Iris pigment epithelial cell (primary cell): ENCODE measurements at regions not wholly inside any gene's neighbourhood (a gene's known extent, or its start where the extent isn't known, plus 50 kb on each side); places are given as distances from the start of the nearest gene placed in this dataset.

Source experiments
- DNase-seq: peaks from one replicate; pipeline ENCODE4 v3.0.0-alpha.2; 2011; ENCODE audit warnings: low read depth

DNA sequence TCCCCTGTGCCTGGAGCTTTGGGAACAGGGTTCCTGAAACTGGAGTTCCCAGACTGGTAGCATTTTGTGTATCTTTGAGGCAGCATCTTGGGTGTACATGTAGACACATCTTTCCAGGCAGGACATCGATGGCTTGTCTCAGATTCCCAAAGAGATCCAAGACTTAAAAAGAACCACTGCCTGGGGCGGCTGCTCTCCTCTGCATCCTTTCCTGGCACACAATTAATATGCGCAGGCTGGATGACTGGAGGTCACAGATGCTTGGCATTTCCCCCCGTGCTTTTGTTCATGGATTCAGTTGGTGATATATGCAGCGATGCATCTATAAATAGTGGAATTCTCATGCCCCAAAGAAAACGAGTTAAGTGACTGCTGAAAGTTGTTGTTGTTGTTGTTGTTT lies 80.5 kb downstream of the CLDN34 start:
- no peak for DNase-seq

DNA sequence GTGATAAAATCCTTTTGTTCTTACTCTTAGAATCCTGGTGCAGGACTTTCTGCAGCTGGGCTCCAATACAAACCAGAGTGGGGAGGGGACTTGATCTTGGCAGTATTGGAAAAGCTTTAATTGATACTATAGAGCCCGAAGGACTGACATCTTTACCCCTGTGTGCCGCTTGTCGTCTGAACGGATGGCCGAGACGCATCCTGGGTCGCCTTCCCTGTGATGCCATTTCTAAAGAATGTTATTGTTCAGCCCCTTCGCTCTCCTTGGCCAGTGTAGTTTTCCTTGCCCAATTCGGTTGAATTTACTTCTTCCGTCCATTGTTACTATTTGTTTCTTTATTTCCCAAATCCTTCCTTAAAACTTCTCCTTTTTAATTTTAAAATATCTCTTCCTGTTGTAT lies 80.9 kb downstream of the CLDN34 start:
- no peak for DNase-seq

DNA sequence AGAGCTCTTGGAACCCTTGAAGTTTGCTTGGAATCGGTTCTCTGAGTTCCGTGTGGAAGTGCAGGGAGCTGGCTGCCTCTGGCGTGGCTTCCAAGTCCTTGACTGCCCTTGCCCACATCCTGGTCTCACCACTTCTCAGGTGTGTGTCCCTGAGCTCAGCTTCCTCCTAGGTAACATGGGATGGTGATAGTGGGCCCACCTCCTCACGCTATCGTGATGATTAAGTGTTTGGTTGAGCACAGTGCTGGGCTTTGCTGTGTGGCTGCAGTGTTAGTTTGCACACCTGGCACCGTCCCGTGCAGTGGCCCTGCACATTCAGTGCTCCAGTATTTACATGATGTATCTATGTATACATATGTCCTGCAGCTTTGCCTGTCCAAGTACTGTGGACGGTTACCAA lies 81.5 kb downstream of the CLDN34 start:
- no peak for DNase-seq

DNA sequence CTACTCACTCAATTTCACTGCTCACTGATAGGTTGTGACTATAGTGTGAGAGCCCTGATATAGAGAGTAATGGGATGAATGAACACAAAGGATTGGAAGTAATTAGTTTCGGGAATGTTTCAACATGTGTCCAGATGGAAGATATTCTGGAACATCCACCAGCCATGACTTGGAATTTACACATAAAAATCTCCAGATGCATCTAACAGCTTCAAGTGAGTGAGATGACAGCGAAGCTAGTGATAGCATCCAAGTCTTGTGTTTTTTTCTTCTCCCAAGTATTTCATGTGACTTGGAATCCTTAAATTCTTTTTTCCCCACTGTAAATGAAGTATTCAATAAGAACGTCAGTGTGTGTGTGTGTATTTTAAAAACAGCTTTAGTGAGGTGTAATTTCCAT lies 82.1 kb downstream of the CLDN34 start:
- no peak for DNase-seq

DNA sequence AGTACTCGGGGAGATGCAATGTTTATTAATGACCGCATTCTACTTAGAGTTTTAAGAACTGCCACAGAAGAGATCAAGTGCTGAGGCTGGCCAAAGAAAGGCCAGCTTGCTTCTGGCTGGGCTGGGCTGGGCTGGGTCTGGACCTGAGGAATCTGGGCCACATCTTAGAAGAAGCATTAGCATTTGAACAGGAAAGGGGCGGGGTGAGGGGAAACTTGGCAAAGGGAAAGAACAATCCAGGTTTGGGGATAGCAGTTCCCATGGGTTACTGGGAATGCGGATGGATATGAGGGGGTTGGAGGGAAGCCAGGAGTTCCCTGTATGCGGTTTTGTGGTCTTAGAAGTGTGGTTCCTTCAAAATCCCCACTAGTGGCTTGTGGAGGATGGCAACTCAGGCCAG lies 83.3 kb downstream of the CLDN34 start:
- DNase-seq, result no peak

DNA sequence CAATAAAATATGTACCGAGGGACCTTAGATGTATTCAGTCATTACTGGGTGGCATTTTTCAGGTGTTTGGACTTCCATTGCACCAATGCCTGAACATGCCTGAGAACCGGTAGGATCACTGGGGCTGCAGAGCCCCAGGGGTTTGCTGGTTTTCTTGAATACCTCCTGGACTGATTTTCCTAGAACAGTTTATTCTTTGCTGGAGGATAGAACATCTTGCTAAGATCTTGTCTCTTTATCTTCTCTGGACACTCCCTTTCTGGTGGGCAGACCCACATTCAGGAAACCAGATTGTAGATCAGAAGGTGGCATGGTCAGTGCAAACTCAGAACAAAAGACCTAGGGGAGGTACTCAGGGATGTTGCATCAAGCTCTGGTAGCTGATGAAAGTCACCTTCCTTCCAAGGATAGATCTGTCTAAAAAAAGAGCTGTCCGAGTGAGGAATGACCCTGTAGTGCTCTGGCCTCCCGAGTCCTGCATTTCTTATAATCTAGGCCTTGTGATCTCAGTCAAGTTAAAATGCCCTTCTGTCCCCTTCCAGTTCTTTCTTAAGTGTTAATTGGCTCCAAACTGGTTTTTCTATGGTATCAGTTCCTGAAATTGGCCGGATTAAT lies 84.8 kb downstream of the CLDN34 start:
- DNase-seq, result no peak

DNA sequence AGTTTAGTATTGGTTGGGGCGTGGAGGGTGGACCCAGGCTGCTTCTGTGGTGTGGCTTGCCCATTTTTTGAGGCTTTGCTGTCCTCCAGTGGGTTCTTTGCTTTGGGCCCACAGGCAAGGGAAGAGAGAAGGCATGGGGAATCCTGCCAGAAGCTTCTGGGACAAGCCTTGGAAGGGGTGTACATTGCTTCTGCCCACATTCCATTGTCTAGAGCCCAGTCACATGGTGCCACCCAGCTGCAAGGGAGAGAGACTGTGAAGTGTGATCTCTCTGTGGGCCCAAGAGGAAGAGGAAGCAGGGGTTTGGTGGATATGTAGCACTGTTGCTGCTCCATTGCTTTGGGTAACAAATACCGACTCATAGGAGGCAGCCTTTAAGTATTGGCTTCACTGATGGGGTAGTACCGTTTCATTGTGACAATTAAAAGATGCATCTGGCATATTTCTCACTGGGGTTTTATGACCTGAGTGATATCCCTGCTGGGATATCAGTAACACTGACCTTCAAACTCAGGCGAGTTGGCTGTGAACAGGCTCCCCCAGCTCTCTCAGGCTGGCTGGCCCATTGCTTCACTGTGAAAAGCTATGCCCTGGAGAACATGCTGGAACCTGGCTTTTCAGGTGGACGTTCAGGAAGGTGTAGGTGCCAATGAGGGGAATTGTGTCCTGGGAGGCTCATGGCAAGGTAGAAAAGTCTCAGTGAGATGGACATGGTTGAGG lies 85.9 kb downstream of the CLDN34 start:
- no peak for DNase-seq

DNA sequence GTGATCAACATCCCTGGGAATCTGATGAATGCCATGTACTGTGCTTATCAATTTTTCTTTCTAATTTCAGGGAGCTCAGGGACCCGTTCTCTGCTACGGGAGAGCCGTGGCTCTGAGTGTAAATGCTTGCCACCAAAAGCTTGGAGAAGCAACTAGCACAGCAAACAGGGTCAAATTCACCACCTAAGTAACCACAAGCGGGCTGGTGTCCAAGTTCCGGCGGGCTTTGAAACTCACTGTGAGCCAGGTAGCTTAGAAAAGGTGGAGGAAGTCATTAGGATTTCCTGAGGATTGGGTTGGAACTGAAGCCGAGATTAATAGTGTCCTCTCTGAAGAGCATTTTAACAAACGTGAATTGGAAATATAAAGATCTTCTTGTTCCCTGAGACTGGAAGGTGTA lies 87.2 kb downstream of the CLDN34 start:
- DNase-seq, result no peak

DNA sequence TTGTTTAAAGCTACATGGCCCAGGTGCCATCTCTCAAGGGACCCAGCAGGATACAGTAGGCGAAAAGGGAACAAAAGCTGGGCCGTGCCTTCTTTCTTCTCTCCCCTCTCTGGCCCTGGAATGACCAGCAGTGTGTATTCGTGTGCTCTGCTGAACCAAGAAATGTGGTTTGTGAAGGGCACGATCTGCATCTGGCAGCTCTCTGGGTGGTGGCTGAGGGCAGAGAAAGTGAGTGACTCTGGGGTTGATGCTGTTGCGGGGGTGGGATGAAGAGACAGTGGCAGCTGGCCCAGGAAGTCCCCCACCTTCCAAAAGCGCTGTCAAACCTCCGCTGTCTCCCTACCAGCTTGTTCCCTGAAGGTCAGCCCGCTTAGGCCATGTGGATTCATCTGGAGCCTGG lies 88.3 kb downstream of the CLDN34 start:
- DNase-seq, result no peak

DNA sequence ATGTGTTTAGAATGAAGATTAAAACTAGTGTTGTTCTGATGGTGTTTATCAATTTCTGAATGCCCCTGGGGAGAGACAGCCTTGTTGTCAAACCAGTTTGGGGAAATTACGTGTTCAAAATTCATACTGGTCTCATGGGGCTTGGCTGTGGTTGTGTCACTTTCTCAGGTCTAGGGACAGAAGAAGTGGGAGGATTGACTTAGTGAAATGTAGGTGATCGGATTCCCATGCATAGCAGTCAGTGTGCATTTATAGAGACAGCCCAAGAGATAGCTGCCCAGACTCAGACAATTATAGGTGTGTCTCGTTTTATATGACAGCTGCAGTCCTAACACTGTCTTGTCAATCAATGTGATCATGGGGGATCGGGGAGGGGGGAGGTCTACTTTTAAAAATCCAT lies 94.4 kb upstream of the CLCN4 start:
- no peak for DNase-seq

DNA sequence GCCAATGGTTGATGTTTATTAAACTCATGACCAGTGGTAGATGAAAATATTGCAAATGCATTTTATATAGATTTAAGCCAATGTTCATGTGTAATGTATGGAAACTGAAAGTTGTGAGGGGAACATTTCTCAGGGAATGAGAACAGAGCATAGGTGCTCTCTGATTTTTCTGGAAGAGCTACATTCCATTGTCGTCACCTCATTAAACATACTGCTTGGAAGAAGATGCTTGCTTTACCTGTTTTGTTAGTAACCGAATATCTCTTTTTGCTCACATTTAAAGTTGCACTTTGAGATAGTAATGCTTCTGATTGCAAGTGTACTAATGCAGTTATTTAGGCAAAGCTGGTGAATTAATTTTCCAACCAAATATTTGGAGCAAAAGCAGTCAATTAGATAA lies 93.8 kb upstream of the CLCN4 start:
- DNase-seq, result no peak

DNA sequence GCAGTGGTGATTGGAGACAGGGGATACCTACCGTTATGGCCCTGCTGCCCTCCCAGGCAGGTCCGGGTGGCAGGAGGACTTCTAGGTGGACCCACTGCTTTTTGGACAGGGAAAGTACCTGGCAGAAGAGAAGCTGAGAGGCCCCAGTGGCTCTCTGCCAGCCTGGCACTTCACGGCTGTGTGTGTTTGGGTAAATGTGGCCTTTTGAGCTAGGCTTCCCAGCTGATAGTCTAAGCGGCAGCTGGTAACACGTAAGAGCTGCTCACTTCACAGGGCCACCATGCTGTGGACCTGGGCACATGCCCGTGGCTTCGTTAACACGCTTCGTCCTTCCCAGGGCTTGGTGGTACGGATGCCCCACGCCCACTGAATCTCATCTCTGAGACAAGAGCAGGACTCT lies 92.0 kb upstream of the CLCN4 start:
- DNase-seq, result no peak

DNA sequence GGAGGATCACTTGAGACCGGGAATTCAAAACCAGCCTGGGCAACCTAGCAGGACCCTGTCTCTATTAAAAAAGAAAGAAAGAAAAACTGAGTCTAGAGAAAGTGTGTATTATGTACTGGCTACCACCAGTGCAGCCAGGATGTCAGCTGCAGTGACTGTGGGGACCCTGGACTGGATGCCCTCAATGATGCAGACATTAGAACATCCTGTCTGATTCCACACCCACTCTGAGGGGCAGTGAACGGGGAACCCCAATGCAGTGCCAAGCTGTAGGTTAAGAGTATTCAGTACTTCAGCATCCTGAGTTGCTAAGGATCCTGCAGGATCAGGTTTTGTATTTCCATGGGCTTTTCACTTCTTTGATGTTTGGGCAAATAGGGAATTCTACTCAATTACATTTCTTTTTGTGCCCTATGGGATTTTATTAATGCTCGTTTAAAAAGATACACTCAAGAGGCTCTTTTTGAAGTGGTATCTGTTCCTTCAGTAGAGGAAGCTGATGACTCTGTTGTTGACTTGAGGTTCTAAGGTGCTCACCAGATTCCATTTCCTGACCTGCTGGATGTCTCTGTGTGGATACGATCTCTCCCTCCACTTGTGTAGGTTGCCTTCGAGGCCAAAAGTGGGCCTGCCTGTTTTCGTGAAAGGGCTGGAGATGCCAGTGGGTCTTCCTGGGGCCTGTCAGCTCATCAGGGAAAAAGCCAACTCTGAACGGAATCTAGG lies 85.9 kb upstream of the CLCN4 start:
- no peak for DNase-seq

DNA sequence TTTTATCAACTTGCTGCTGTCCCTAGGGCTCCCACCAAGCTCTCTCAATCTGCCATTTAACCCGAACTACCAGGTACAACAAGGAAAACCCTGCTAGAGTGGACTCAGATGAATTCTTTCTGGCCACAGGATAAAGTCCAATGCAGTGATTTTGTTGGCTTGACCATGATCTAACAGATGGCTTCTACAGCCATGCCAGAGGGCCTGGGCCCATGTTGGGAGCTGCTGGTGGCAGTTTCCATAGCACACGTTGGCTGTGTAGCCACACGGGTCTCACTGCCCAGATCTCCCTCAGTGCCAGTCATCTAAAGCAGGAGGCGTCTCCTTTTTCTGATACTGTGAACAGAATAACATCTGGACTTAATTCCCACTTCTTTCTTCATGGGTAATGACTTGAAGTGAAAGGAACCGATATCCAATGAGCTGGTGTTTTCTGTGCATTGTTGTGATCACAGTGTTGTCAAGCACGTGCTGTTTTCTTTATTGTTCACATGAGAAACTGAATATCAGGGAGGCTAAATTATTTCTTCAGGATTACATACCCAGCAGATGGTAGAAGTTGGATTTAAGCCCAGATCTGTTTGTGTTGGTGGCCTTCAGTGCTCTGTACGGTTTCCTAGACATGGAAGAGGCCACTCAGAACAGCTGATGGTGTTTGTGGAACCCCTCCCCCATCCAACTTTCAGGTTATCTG lies 85.2 kb upstream of the CLCN4 start:
- no peak for DNase-seq

DNA sequence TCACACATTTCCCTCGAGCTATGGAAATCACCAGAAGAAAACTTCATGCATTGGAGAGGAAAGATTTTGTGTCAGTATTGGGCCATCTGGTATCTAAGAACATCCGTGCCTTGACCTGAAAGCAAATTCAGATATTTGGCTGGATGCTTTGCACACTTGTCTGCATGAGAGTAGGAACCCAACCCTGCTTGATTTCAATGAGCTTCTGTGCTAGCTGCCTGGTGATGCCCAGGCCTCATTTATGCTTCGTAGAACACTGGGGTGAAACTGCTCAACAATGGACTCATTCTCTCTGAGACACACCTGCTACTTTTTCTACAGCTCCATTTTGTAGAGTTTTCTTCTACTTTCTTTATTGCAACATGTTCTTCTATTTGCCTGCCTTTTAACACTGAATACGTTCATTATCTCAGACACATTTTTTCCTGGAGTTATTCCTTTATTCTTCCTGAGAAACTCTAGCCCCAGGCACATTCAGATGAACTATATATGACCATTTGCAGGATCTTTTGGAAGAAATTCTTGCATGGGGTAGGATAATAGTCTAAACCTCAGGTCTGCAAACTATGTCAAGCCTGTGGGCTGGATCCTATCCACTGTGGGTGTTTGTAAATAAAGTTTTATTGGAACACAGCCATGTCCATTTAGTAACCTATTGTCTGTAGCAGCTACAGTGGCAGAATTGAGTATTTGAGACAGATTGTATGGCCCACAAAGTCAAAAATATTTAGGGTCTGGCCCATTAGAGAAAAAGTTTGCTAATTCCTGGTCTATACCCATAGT lies 83.8 kb upstream of the CLCN4 start:
- no peak for DNase-seq

DNA sequence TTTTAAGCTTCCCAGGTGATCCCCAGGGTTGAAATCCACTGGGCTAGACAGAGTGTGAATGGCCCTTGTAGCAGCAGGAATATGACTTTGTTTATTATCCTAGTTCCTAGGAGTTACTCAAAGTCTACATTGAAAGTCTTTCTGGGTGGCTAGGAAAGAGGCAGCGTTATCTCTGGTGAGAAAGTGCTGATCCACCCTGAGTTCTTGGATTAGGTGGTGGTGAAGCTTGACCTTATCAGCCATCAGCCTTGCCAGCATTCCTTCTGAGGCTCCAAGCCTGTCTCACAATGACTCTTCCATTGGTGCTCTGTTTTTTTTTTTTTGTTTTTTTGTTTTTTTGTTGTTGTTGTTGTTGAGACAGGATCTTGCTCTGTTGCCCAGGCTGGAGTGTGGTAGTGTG lies 83.1 kb upstream of the CLCN4 start:
- DNase-seq, result no peak

DNA sequence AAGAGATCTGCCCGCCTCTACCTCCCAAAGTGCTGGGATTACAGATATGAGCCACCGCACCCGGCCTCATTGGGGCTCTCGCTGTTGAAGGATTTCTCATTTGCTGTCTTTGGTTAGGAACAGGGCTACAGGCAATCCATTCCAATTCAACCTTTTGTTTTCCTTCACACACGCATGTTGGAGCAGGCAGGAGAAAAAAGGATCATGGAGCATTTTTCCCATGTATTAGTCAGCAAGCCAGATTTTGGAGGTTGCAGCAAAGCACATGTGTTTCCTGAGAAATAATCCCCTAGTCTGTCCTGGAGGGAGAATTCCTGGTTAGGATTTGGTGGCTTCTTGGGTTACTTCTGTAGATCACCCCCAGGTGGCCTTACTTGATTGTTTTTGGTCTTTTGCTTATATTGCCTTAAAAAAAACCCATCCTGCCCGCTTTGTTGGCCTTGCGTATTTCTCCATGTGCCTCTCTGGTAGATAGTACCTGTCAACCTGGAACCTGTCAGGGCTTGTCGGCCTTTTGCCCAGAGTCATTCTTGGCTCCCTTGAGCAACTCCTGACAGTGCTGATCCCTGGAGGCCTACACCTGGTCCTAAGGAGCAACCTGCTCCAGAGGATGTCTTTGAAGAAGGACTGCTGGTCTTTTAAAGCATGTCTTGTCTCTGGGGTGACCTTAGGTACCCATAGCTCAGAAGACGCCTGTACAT lies 82.4 kb upstream of the CLCN4 start:
- no peak for DNase-seq

DNA sequence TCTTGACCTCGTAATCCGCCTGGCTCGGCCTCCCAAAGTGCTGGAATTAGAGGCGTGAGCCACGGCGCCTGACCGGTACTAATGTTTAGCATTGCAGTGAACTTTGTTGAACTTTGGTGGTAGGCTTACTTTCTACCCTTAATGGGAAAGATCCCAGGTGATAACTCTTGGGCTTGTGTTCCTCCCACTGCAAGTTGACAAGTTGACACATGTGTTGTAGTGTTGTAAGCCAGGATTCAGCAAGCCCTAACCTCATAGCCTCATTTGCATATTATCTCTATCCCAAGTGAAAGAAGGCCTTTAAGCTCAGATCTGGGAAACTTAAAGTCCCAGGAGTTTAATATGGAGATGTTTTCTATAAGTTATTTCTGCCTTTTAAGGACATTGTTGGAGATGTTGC lies 80.0 kb upstream of the CLCN4 start:
- DNase-seq, result no peak

DNA sequence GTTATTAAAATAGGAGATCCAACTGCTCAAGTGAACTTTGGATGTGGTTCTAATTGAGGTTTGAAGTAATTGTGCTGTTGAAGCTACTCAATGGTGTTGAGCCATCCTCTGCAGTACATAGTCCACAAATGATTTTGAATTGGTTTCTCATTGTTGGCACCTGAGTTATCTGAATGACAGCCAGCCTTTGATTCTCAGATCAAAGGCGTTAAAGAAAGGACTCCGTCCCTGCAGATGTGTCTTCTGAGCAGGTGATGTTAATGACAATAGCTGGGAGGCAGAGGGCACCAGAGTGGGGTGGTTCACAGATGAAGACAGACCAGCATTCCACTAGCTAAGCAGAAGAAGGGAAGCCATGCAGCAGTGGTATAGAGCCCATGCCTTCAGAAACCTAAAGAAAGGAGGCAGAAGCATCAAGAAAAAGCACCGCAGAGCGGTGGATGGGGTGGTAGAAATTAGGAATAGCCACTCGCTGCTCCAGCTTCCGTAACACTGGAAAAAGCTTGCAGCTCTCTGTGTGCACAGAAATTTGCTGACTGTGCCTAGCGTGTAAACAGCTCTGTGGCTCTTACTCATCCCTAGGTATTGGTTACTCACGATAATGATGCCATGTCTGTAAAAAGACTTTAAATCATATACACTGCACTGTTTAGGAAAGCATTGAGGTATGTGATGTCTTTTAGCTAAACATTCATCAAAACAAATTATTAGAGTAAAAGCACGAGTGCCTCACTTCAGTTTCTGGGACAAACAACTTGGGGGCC lies 79.2 kb upstream of the CLCN4 start:
- DNase-seq, result peak; percentile 52

DNA sequence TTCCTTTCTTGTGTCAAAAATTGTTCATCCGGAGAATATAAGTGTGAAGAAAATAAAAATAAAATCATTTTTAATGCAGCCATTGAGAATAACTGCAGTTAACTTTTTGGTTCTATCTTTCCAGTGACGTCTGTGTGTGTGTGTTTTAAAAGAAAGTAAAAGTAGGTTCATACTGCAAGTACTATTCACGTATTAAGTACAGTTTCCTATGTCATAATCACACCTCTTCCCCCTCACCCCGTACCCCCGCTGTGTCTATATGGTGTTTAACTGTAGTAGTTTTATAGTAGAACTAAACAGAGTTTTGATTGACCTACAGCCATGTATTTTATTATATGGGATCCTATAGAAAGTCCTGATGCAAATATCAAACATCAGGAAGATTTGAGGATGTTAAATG lies 78.5 kb upstream of the CLCN4 start:
- no peak for DNase-seq

DNA sequence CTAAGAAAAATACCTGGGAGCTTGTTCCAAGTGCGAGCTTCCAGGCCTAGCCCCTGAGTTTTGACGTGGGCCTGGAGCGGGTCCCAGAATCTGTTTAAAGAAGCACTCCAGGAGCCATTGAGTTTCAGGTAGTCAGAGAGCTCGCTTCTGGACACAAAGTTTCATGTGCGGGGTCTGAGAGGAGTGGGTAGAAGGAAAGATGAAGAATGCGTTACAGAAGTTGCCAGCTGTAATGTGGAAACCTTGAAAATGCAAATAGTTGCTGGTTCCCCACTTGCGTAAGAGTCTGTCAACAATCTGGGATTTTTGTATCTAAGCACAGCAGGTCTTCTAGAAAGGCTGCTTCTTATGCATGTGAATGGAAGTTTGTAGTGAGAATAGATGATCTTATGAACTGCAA lies 77.5 kb upstream of the CLCN4 start:
- peak; percentile 27 for DNase-seq
